ENCODE measurements at regions not wholly inside any gene's neighbourhood (a gene's known extent, or its start where the extent isn't known, plus 50 kb on each side); places are given as distances from the start of the nearest gene placed in this dataset.

GRCh38 chr13:106650690-106651205, 82.8 kb upstream of the ARGLU1 start:
- no peaks in the 10 kb centered on the region for H3K27me3 ChIP-seq (ENCODE audit: insufficient read depth, low read depth)
- peaks cover 10% of the 10 kb centered on the region; the same call in 1 of the 2 replicates for H3K4me1 ChIP-seq (replicated peaks; ENCODE audit: insufficient read depth)
- H3K36me3 ChIP-seq (ENCODE audit: low read depth), result no peaks in the 10 kb centered on the region
- no peak overlapping the region for H3K4me2 ChIP-seq
- no peaks in the 10 kb centered on the region for H3K9me3 ChIP-seq (ENCODE audit: insufficient read depth, low read depth)
- no peak for DNase-seq
- H3K79me2 ChIP-seq (ENCODE audit: low read depth), result no peaks in the 10 kb centered on the region
- TF ChIP-seq CTCF (conservative IDR thresholded peaks at IDR 0.05) (no peak), EZH2 (IDR thresholded peaks at IDR 0.05; ENCODE audit: low read depth) (no peak)
- H3K4me3 ChIP-seq, result no peak overlapping the region
- no peaks in the 10 kb centered on the region for H3K9me2 ChIP-seq (ENCODE audit: insufficient read depth)
- POLR2A ChIA-PET (ENCODE audit: unreplicated experiment), result no interaction called here
- BruUV-seq (replicated peaks), result no TSS peak
- intact Hi-C loops (cut with micrococcal nuclease; ENCODE audit: unreplicated experiment), result no loop called here
- CTCF ChIA-PET, result no interaction called here
- H3F3A ChIP-seq (ENCODE audit: insufficient read depth, low read depth), result no peaks in the 10 kb centered on the region
- no peak overlapping the region for H3K27ac ChIP-seq
- no peak overlapping the region for H2AFZ ChIP-seq
- H4K20me1 ChIP-seq (ENCODE audit: insufficient read depth), result no peaks in the 10 kb centered on the region

DNA sequence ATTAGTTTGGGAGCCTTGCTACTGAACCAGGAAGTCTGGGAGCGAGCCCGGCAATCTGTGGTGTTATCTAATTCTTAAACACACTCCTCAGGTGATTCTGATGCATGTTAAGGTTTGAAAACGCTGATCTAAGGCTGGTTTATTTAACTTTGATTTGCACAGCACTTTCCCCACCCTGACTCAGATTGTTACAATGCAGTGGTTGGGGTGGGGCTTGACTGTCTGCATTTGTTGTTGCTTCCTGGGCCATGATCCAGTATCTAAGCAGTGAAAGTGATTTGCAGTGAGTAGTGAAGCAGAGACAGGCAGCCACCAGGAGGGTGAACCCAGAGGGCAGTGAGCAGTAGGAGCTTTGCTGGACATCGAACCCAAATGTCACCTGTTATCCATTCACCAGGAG, 81.6 kb upstream of the ARGLU1 start:
- Histone ChIP-seq H3K36me3 (ENCODE audit: low read depth) (no peaks in the 10 kb centered on the region), H3K79me2 (ENCODE audit: low read depth) (no peaks in the 10 kb centered on the region), H3K4me2 (peak overlapping the region; percentile 22), H3K27ac (no peak overlapping the region), H3K27me3 (ENCODE audit: insufficient read depth, low read depth) (no peaks in the 10 kb centered on the region), H3K9me2 (ENCODE audit: insufficient read depth) (no peaks in the 10 kb centered on the region), H3K9me3 (ENCODE audit: insufficient read depth, low read depth) (no peaks in the 10 kb centered on the region), H3F3A (ENCODE audit: insufficient read depth, low read depth) (no peaks in the 10 kb centered on the region), H3K4me3 (no peak overlapping the region), H4K20me1 (ENCODE audit: insufficient read depth) (no peaks in the 10 kb centered on the region), H3K4me1 (replicated peaks; ENCODE audit: insufficient read depth) (peaks cover 10% of the 10 kb centered on the region; the same call in 1 of the 2 replicates), H2AFZ (no peak overlapping the region; the same call in 1 of the 2 replicates)
- ChIA-PET POLR2A (ENCODE audit: unreplicated experiment) (no interaction called here), CTCF (no interaction called here)
- BruUV-seq (replicated peaks), result no TSS peak
- TF ChIP-seq CTCF (conservative IDR thresholded peaks at IDR 0.05) (no peak), EZH2 (IDR thresholded peaks at IDR 0.05; ENCODE audit: low read depth) (no peak)
- DNase-seq, result peak; percentile 59 to 61
- intact Hi-C loops (cut with micrococcal nuclease; ENCODE audit: unreplicated experiment), result no loop called here

DNA sequence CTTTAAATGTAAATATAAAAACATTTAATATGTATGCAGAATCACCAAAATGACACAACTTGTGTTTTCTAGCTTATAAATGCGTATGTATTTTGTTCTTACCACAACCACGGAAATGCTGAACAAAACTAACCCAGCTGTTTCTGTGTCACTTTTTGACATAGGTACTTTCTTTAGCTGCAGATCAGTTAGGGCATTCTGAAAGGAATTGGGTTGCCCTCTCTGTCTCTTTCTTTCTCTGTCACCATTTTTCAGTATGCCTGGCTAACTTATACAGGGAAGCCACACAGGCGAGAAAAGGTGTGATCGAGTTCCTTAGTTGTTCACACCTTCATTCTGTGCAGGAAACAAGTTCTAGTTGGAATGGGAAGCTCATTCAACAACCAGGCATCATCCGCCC, 72.6 kb upstream of the ARGLU1 start:
- Histone ChIP-seq H3K27me3 (ENCODE audit: insufficient read depth, low read depth) (no peaks in the 10 kb centered on the region), H3K79me2 (ENCODE audit: low read depth) (no peaks in the 10 kb centered on the region), H4K20me1 (ENCODE audit: insufficient read depth) (no peaks in the 10 kb centered on the region), H3K4me2 (no peak overlapping the region), H3K9me2 (ENCODE audit: insufficient read depth) (peaks cover 4% of the 10 kb centered on the region; the same call in 1 of the 2 replicates), H3K27ac (no peak overlapping the region), H3K4me3 (no peak overlapping the region), H3F3A (ENCODE audit: insufficient read depth, low read depth) (no peaks in the 10 kb centered on the region), H3K4me1 (replicated peaks; ENCODE audit: insufficient read depth) (no peaks in the 10 kb centered on the region), H2AFZ (no peak overlapping the region), H3K36me3 (ENCODE audit: low read depth) (no peaks in the 10 kb centered on the region), H3K9me3 (ENCODE audit: insufficient read depth, low read depth) (no peaks in the 10 kb centered on the region)
- CTCF ChIA-PET, result no interaction called here
- POLR2A ChIA-PET (ENCODE audit: unreplicated experiment), result no interaction called here
- no TSS peak for BruUV-seq (replicated peaks)
- no peak for DNase-seq
- TF ChIP-seq CTCF (conservative IDR thresholded peaks at IDR 0.05) (no peak), EZH2 (IDR thresholded peaks at IDR 0.05; ENCODE audit: low read depth) (no peak)
- intact Hi-C loops (cut with micrococcal nuclease; ENCODE audit: unreplicated experiment), result no loop called here
